Activated T-helper 1 cell treated with Interleukin-2 at 50 U/mL for 16 hours (primary cell): ENCODE measurements at regions not wholly inside any gene's neighbourhood (a gene's known extent, or its start where the extent isn't known, plus 50 kb on each side); places are given as distances from the start of the nearest gene placed in this dataset.
"Not testable (repeated sequence)": the region's sequence is repeated elsewhere in the genome, so short reads cannot be mapped to it uniquely, and the experiment has no call there.

ENCODE experiments used
- DNase-seq: peaks from one replicate; pipeline ENCODE4 v3.0.0-alpha.2; 2020; ENCODE audit warnings: low read depth

DNA sequence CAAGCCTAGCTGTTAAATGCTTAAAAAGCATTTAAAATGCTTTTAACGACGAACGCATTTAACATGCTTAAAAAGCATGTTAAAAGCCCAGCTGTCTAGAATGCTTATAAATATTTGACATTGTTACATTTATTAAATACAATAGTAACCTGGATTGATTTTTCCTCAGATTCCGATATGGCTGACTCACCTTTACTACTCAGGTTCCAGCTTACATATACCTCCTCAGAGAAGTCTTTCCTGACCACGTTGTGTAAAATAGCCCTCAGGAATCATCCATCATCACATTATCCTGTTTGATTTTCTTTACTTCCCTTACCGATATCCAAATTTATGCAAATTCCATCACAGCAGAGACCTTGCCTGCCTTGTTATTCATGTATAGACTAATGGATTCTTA, 51.4 kb downstream of the SLC41A2 start:
- DNase-seq: no peak

- DNase-seq: not testable (repeated sequence)
These were observed 52.6 kb downstream of the SLC41A2 start for GRCh38 chr12:104905446-104905845.

- DNase-seq: no peak
These were observed 54.3 kb downstream of the SLC41A2 start for GRCh38 chr12:104903648-104904423.

DNA sequence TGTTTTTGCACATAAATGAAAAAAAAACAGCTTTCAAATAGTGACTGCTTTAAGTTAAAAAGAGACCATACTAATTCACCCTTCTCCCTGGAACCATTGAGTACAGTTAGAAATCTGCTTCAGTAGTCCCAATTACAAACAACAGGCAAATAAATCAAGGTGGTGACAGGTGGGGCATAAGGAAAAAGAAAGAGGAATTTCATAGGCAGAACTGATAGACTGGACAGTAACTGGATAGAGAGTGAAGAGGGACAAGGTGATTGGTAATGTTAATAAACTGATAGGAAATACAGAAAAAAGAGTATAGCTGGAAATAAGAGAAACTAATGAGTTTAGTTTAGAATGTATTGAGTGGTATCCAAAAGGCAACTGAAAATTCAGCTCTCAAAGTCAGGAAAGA, 56.0 kb downstream of the SLC41A2 start:
- DNase-seq: no peak

GRCh38 chr12:104896710-104897109, 61.4 kb downstream of the SLC41A2 start:
- DNase-seq: no peak

- DNase-seq: no peak
These were observed 61.9 kb downstream of the SLC41A2 start for GRCh38 chr12:104896146-104896545.

DNA sequence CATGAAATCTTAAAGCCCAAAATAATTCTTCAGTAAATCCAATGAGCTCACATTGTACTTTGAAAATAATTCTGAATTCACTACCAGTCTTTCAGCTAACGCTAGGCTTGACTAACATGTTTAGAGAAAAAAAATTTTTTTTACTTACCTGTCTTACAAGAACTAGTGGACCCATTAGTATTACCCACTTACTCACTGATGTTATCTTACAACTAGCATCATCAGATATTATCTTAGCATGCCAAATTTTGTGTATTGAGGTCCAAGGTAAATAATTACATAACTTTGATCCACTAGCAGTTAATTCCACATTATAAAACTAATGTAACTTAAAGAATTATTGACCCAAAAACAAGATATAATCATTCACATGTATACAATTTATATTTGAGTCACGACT, 62.7 kb downstream of the SLC41A2 start:
- no peak for DNase-seq

DNA sequence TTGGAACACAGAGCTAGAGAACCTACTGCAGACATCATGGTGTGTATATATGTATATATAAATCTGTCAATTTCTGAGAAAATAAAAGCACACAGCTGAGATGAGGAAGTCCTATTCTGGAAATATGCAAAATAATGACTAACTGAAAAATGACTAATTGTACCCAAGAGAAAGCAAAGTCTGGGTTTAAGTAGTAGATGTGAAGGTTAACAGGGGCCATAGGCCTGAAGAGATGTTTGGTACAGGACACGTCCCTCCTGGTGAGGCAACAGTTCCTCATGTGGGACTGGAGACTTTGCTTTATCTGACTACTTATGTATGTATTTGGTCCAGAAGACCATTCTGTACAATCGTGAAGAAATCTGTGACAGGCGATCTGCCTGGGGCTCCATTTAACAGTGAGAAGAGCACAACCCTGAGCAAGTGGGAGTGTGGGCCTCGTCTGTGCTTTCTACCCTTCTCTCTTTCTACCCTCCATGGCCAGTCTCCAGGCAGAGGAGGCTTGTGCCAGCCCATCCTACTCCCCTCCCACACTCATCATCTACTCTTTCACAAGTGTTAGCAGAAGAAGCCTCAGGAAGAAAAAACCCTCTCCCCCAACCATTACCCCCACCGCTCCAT, 67.5 kb downstream of the SLC41A2 start:
- DNase-seq: no peak

DNA sequence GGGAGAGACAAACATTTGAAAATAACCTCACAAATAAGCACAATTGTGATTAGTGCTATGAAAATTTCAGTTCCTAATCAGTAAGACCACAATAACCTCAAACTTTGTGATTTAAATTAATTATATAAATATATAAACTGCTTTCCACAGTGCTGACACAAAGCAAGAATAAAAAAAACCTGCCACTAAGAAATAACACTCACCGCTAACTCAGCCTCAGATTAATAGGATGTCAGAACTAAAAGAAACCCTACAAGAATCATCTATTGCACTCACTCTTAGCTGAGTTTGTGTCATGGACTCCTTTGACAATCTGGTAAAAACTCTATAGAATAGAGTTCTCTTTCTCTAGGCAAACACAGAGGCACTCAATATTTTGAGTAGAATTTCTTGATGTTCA, 68.4 kb downstream of the SLC41A2 start:
- no peak for DNase-seq

- DNase-seq: no peak
These were observed 69.2 kb downstream of the SLC41A2 start for GRCh38 chr12:104888892-104889291.

- DNase-seq: no peak
These were observed 69.6 kb downstream of the SLC41A2 start for GRCh38 chr12:104888481-104888880.

DNA sequence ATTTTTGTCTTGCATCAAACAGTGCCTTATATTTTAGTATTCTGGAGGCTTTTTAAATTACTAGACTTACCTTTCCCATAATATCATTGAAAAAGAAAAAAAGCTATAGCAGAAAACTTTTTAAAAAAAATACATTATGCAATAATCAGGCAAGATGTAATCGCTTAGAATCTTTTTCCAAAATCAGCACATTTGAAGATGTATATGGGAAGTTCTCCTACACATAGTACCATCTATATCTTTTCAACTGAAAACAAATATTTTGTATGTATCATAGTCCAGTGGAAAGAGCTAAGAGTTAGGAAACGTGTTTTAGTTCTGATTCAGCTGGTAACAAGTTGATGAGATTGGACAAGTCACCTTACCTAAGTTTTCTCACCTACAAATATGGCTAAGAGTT, 70.6 kb downstream of the SLC41A2 start:
- DNase-seq: no peak

DNA sequence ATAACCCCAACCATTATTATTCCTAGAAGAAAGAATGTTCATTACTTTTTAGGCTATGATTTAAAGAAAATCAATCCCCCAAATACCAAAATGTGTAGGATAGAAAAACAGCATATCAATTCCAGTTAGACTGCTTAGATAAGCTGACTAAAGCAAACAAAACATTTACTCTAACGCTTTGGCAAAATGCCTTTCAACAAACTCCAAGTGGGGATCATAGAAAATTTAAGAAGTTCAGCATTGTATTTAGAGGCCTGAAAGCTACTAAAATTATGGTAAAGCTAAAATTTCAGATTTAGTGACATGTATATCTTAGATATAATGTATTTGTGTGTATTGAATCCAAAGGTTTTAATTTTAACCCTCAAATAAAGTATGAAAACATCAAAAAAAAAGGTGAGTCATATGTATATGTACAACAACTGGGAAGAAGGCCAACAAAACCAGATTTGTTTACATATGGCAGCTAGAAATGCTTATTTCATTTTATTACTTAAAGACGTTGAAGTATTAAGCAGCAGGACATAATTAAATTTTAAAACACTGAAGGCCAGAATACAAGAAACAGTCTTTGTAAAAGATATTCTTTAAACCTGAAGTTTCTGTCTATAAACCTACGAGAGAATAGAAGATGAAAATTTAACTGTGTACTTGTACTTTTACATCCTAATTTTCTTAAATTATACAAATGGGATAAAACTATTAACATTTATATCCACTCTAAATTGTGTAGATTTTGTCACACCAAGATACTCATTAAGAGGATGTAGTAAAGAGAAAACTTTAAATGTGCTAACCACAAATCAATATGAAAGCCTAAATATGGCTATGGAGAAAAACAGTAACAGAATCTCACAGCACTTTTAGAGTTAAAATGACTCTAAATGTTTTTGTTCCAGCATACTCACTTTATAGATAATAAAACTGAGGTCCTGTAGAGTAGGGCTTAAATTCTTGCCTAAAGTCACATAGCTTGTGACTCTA, 71.4 kb downstream of the SLC41A2 start:
- no peak for DNase-seq

DNA sequence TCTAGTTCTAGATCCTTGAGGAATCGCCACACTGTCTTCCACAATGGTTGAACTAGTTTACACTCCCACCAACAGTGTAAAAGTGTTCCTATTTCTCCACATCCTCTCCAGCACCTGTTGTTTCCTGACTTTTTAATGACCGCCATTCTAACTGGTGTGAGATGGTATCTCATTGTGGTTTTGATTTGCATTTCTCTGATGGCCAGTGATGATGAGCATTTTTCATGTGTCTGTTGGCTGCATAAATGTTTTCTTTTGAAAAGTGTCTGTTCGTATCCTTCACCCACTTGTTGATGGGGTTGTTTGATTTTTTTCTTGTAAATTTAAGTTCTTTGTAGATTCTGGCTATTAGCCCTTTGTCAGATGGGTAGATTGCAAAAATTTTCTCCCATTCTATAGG, 79.2 kb downstream of the SLC41A2 start:
- DNase-seq: not testable (repeated sequence)

- peak; percentile 4 for DNase-seq
These were observed 80.9 kb downstream of the SLC41A2 start for GRCh38 chr12:104877103-104877705.

GRCh38 chr12:104873374-104873773, 84.7 kb downstream of the SLC41A2 start:
- no peak for DNase-seq

DNA sequence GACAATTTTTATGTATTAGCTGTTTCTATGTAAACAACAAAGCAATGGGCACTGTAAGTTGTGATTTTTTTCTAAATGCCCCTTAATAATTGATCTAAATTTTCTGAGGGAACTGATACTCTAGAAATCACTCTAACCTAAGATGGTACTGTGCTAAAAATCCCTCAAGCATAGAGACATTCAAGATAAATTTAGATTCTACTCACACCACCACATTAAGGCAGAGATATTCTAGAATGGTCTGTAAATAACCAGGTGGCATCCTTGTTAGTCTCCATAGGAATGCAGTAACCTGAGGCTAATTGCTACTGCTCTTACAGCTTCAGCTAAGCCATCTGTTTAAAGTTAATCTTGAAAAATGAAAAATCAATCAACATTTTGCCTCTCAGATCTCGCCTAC, 87.3 kb downstream of the SLC41A2 start:
- DNase-seq: no peak

GRCh38 chr12:104866291-104866690, 91.8 kb downstream of the SLC41A2 start:
- no peak for DNase-seq

DNA sequence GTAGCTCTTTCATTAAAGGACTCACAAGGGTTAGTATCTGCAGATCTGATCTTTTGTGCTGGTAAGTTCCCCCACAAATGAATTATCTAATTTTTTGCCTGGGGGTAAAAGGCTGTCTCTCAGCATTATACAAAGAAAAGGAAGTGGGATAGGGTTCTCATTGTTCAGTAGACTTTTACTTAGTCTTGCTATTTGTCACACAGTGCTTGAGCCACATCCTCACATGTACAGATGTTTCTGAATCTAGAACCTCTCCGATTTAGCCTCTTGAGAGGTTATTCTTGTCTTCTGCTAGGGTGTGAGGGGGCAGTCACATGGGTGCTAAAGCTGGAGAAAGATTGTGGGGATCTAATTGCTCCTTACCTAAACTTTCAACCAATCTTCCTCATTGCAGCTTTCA, 93.0 kb downstream of the SLC41A2 start:
- no peak for DNase-seq

DNA sequence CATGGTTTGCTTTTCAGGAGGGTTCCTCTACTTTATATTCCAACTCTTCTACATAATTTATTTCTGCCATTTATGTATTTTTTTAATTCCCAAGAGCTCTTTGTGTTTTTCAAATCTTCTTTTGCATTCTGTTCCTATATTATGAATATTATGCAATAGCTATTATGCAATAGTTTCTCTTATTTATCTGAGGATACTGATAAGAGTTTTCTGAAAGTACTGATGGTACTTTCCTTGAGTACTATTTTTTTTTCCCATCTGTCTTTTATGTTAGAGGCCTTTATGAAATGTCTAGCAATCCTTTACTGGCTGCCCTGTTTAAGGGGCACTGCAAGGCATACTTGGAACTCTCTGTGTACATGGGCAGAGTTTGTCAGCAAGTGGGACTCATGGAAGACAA, 93.4 kb downstream of the SLC41A2 start:
- DNase-seq: no peak

- DNase-seq: no peak
These were observed 94.7 kb downstream of the SLC41A2 start for GRCh38 chr12:104863296-104863948.
